ENCODE measurements at regions not wholly inside any gene's neighbourhood (a gene's known extent, or its start where the extent isn't known, plus 50 kb on each side); places are given as distances from the start of the nearest gene placed in this dataset.

DNA sequence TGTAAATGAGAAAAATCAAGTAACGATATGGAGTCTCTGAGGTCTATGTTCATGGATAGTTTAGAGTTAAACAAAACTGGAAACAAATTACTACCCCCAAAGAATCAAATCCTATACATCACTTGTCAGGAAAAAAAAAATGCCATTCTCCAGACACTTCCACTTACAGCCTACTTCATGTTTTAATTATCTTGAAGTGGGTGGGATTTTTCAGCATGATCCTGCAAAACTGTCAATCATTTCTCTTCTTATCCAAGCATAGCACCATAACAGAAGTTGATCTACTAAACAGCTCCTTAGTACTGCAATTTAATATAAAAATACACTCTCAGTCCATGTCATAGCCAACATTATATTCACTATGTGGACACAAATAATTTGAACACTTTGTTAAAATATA, 833.9 kb downstream of the TUSC7 start:
- Histone ChIP-seq H3K9ac (ENCODE audit: low read length) (no peak overlapping the region), H3K4me1 (ENCODE audit: control insufficient read depth, insufficient read depth, low read depth, low read length) (peaks cover 2% of the 10 kb centered on the region), H3K27ac (ENCODE audit: low read length, poor library complexity, severe bottlenecking) (no peak overlapping the region), H2AK5ac (ENCODE audit: low read length, severe bottlenecking) (no peak overlapping the region), H2BK120ac (ENCODE audit: low read depth, low read length) (no peak overlapping the region), H3K14ac (ENCODE audit: low read length in 2 of 2) (no peak overlapping the region), H3K23ac (ENCODE audit: low read length in 2 of 2) (no peak overlapping the region), H3K4me3 (ENCODE audit: insufficient read depth in 1 of 2, low read depth in 1 of 2, low read length in 2 of 2) (no peak overlapping the region), H3K79me1 (replicated peaks; ENCODE audit: low read length, poor library complexity, severe bottlenecking) (no peaks in the 10 kb centered on the region), H3K4ac (ENCODE audit: low read depth in 1 of 2, low read length in 2 of 2) (no peak overlapping the region), H4K91ac (ENCODE audit: low read length) (no peak overlapping the region), H2AFZ (ENCODE audit: low read depth, low read length) (no peak overlapping the region), H3K18ac (ENCODE audit: low read depth in 1 of 2, low read length in 2 of 2) (no peak overlapping the region), H4K8ac (ENCODE audit: low read length) (no peak overlapping the region), H3K9me3 (ENCODE audit: control insufficient read depth, low read length) (no peaks in the 10 kb centered on the region), H2BK15ac (ENCODE audit: low read depth, poor library complexity, severe bottlenecking) (no peak overlapping the region), H3K4me2 (ENCODE audit: low read length, poor library complexity, severe bottlenecking) (no peak overlapping the region), H2BK5ac (ENCODE audit: low read depth, low read length, poor library complexity, severe bottlenecking) (no peak overlapping the region), H3K36me3 (ENCODE audit: control insufficient read depth in 1 of 2, insufficient read depth in 2 of 2, low read depth in 1 of 2, low read length in 2 of 2) (no peaks in the 10 kb centered on the region), H2BK12ac (ENCODE audit: low read length in 2 of 2) (no peak overlapping the region), H3K27me3 (ENCODE audit: control insufficient read depth in 1 of 2, insufficient read depth in 1 of 2, low read length in 2 of 2) (no peaks in the 10 kb centered on the region)
- DNase-seq, result no peak
- WGBS, result no CpG with 5 or more reads among the region's 1 CpG

DNA sequence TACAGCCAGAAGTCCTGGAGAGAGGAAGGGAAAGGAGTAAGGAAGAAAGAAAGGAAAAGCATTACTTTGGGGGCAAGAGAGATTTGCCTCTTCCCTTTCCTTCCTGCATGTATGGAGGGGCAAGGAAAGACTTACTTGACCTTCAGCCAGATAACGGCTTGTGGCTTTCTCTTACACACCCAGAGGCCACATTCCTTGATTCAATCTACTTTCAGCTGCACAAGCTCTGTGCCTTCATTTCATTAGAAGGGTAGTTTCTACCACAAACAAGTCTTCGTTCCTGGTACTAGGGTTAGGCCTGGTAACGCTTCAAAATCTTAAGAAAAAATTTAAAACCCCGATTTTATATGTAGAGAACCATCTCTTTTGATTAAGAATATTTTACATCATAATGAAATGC, 835.9 kb downstream of the TUSC7 start:
- WGBS, result 83% methylated on average over 3 of the region's 4 CpGs
- H2AK5ac ChIP-seq (ENCODE audit: low read length, severe bottlenecking), result peak overlapping the region; percentile 69
- no peak overlapping the region for H2AFZ ChIP-seq (ENCODE audit: low read depth, low read length)
- H3K23ac ChIP-seq (ENCODE audit: low read length in 2 of 2), result no peak overlapping the region
- no peak overlapping the region for H3K9ac ChIP-seq (ENCODE audit: low read length)
- no peak overlapping the region for H3K18ac ChIP-seq (ENCODE audit: low read depth in 1 of 2, low read length in 2 of 2)
- H4K8ac ChIP-seq (ENCODE audit: low read length), result no peak overlapping the region
- H3K4me3 ChIP-seq (ENCODE audit: insufficient read depth in 1 of 2, low read depth in 1 of 2, low read length in 2 of 2), result no peak overlapping the region
- no peak overlapping the region for H4K91ac ChIP-seq (ENCODE audit: low read length)
- H3K14ac ChIP-seq (ENCODE audit: low read length in 2 of 2), result no peak overlapping the region
- no peaks in the 10 kb centered on the region for H3K79me1 ChIP-seq (replicated peaks; ENCODE audit: low read length, poor library complexity, severe bottlenecking)
- H3K4me1 ChIP-seq (ENCODE audit: control insufficient read depth, insufficient read depth, low read depth, low read length), result peaks cover 2% of the 10 kb centered on the region
- H3K4me2 ChIP-seq (ENCODE audit: low read length, poor library complexity, severe bottlenecking), result no peak overlapping the region
- no peak overlapping the region for H3K27ac ChIP-seq (ENCODE audit: low read length, poor library complexity, severe bottlenecking)
- H2BK15ac ChIP-seq (ENCODE audit: low read depth, poor library complexity, severe bottlenecking), result no peak overlapping the region
- no peak for DNase-seq
- H3K27me3 ChIP-seq (ENCODE audit: control insufficient read depth in 1 of 2, insufficient read depth in 1 of 2, low read length in 2 of 2), result no peaks in the 10 kb centered on the region
- H2BK120ac ChIP-seq (ENCODE audit: low read depth, low read length), result no peak overlapping the region
- H2BK12ac ChIP-seq (ENCODE audit: low read length in 2 of 2), result no peak overlapping the region
- no peaks in the 10 kb centered on the region for H3K9me3 ChIP-seq (ENCODE audit: control insufficient read depth, low read length)
- H2BK5ac ChIP-seq (ENCODE audit: low read depth, low read length, poor library complexity, severe bottlenecking), result no peak overlapping the region
- H3K36me3 ChIP-seq (ENCODE audit: control insufficient read depth in 1 of 2, insufficient read depth in 2 of 2, low read depth in 1 of 2, low read length in 2 of 2), result no peaks in the 10 kb centered on the region
- H3K4ac ChIP-seq (ENCODE audit: low read depth in 1 of 2, low read length in 2 of 2), result no peak overlapping the region

DNA sequence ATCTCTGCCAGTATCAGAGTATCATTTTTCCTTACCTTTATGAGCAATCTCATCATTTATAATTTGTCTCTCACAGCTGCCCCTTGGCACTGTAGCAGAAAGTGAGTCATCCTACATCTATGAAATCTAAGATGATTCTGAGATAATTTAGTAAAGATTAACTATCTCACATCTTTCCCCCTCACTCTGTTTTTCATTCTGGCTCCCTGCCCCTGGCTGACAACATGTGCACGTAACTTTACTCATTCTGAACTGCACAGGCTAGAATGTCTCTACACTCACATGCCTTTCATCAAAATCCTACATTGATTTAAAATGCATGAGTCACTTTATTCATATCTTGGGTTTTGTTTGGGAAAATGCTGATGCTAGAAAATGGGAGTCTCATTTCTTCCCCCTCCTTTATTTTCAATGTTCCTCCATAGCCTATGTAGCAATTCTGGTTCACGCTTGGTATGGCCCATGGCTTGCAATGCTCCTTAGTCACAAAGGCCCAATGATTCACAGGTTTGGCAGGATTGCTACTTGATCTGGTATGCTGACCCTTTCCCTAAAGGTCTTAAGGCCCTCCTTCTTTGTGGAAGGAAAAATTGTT, 838.5 kb downstream of the TUSC7 start:
- Histone ChIP-seq H3K9ac (ENCODE audit: low read length) (peak overlapping the region; percentile 39), H3K23ac (ENCODE audit: low read length in 2 of 2) (no peak overlapping the region), H2AK5ac (ENCODE audit: low read length, severe bottlenecking) (no peak overlapping the region), H2BK15ac (ENCODE audit: low read depth, poor library complexity, severe bottlenecking) (no peak overlapping the region), H3K36me3 (ENCODE audit: control insufficient read depth in 1 of 2, insufficient read depth in 2 of 2, low read depth in 1 of 2, low read length in 2 of 2) (no peaks in the 10 kb centered on the region), H3K4me3 (ENCODE audit: insufficient read depth in 1 of 2, low read depth in 1 of 2, low read length in 2 of 2) (peak overlapping the region in 1 of 2 experiments; percentile 14), H3K79me1 (replicated peaks; ENCODE audit: low read length, poor library complexity, severe bottlenecking) (no peaks in the 10 kb centered on the region), H2BK120ac (ENCODE audit: low read depth, low read length) (no peak overlapping the region), H3K27ac (ENCODE audit: low read length, poor library complexity, severe bottlenecking) (peak overlapping the region; percentile 84), H4K91ac (ENCODE audit: low read length) (no peak overlapping the region), H3K18ac (ENCODE audit: low read depth in 1 of 2, low read length in 2 of 2) (no peak overlapping the region), H4K8ac (ENCODE audit: low read length) (no peak overlapping the region), H2BK5ac (ENCODE audit: low read depth, low read length, poor library complexity, severe bottlenecking) (no peak overlapping the region), H3K4me2 (ENCODE audit: low read length, poor library complexity, severe bottlenecking) (no peak overlapping the region), H3K14ac (ENCODE audit: low read length in 2 of 2) (no peak overlapping the region), H3K4me1 (ENCODE audit: control insufficient read depth, insufficient read depth, low read depth, low read length) (peaks cover 2% of the 10 kb centered on the region), H2BK12ac (ENCODE audit: low read length in 2 of 2) (no peak overlapping the region), H2AFZ (ENCODE audit: low read depth, low read length) (no peak overlapping the region), H3K27me3 (ENCODE audit: control insufficient read depth in 1 of 2, insufficient read depth in 1 of 2, low read length in 2 of 2) (no peaks in the 10 kb centered on the region), H3K4ac (ENCODE audit: low read depth in 1 of 2, low read length in 2 of 2) (no peak overlapping the region), H3K9me3 (ENCODE audit: control insufficient read depth, low read length) (no peaks in the 10 kb centered on the region)
- peak; percentile 35 for DNase-seq
- WGBS, result 59% methylated on average over 2 of the region's 2 CpGs

DNA sequence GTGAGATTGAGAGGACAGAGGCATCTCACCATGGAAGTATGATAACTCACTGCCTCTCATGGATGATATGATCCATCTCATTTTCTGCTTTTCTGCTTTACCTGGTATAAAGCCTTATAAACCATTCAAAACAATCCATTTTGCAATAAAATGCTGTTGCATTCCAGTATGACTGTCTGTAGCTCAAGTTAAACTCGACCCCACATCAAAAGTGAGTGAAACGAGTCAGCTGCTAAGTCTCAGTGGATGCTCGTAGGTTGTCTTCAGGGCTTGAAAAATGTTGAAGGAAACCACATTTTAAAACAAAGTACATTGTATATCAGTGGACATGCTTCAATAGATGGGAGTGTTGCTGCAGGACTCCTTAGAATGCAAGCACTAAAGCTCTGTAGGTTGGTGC, 839.0 kb downstream of the TUSC7 start:
- Histone ChIP-seq H2BK5ac (ENCODE audit: low read depth, low read length, poor library complexity, severe bottlenecking) (peak overlapping the region; percentile 61), H3K79me1 (replicated peaks; ENCODE audit: low read length, poor library complexity, severe bottlenecking) (no peaks in the 10 kb centered on the region), H3K4ac (ENCODE audit: low read depth in 1 of 2, low read length in 2 of 2) (no peak overlapping the region), H3K27ac (ENCODE audit: low read length, poor library complexity, severe bottlenecking) (peak overlapping the region; percentile 84), H2BK15ac (ENCODE audit: low read depth, poor library complexity, severe bottlenecking) (no peak overlapping the region), H3K4me1 (ENCODE audit: control insufficient read depth, insufficient read depth, low read depth, low read length) (peaks cover 2% of the 10 kb centered on the region), H3K36me3 (ENCODE audit: control insufficient read depth in 1 of 2, insufficient read depth in 2 of 2, low read depth in 1 of 2, low read length in 2 of 2) (no peaks in the 10 kb centered on the region), H3K18ac (ENCODE audit: low read depth in 1 of 2, low read length in 2 of 2) (no peak overlapping the region), H3K9ac (ENCODE audit: low read length) (peak overlapping the region; percentile 8), H3K9me3 (ENCODE audit: control insufficient read depth, low read length) (no peaks in the 10 kb centered on the region), H3K27me3 (ENCODE audit: control insufficient read depth in 1 of 2, insufficient read depth in 1 of 2, low read length in 2 of 2) (no peaks in the 10 kb centered on the region), H3K4me3 (ENCODE audit: insufficient read depth in 1 of 2, low read depth in 1 of 2, low read length in 2 of 2) (peak overlapping the region in 1 of 2 experiments; percentile 1), H3K4me2 (ENCODE audit: low read length, poor library complexity, severe bottlenecking) (no peak overlapping the region), H2BK120ac (ENCODE audit: low read depth, low read length) (no peak overlapping the region), H3K14ac (ENCODE audit: low read length in 2 of 2) (no peak overlapping the region), H4K91ac (ENCODE audit: low read length) (no peak overlapping the region), H4K8ac (ENCODE audit: low read length) (no peak overlapping the region), H2AFZ (ENCODE audit: low read depth, low read length) (no peak overlapping the region), H2BK12ac (ENCODE audit: low read length in 2 of 2) (no peak overlapping the region), H3K23ac (ENCODE audit: low read length in 2 of 2) (no peak overlapping the region), H2AK5ac (ENCODE audit: low read length, severe bottlenecking) (peak overlapping the region; percentile 44)
- 62% methylated on average over 2 of the region's 3 CpGs for WGBS
- DNase-seq, result no peak

Measured in mesenchymal stem cell (in vitro differentiated cells and primary cell).